ENCODE measurements at regions not wholly inside any gene's neighbourhood (a gene's known extent, or its start where the extent isn't known, plus 50 kb on each side); places are given as distances from the start of the nearest gene placed in this dataset.

GRCh38 chr17:14871921-14872320 is 393.2 kb downstream of the PMP22 start:
- H3K4me3 ChIP-seq (ENCODE audit: low read depth, low read length): no peak overlapping the region
- TF ChIP-seq CTCF (IDR thresholded peaks at IDR 0.05; ENCODE audit: low read depth, low read length): no peak

GRCh38 chr17:14866266-14866665 is 398.9 kb downstream of the PMP22 start:
- H3K4me3 ChIP-seq (ENCODE audit: low read depth, low read length): no peak overlapping the region
- TF ChIP-seq CTCF (IDR thresholded peaks at IDR 0.05; ENCODE audit: low read depth, low read length): no peak

GRCh38 chr17:14864127-14864526 is 401.0 kb downstream of the PMP22 start:
- no peak for TF ChIP-seq CTCF (IDR thresholded peaks at IDR 0.05; ENCODE audit: low read depth, low read length)
- H3K4me3 ChIP-seq (ENCODE audit: low read depth, low read length): no peak overlapping the region

- TF ChIP-seq CTCF (IDR thresholded peaks at IDR 0.05; ENCODE audit: low read depth, low read length): no peak
- no peak overlapping the region for H3K4me3 ChIP-seq (ENCODE audit: low read depth, low read length)
Measured at GRCh38 chr17:14859542-14859941, 405.6 kb downstream of the PMP22 start.

GRCh38 chr17:14856176-14856575 is 408.9 kb downstream of the PMP22 start:
- TF ChIP-seq CTCF (IDR thresholded peaks at IDR 0.05; ENCODE audit: low read depth, low read length): no peak

GRCh38 chr17:14854691-14855090 is 410.4 kb downstream of the PMP22 start:
- no peak for TF ChIP-seq CTCF (IDR thresholded peaks at IDR 0.05; ENCODE audit: low read depth, low read length)
- H3K4me3 ChIP-seq (ENCODE audit: low read depth, low read length): no peak overlapping the region

More at GRCh38 chr17:14856176-14856575, 408.9 kb downstream of the PMP22 start:
- H3K4me3 ChIP-seq (ENCODE audit: low read depth, low read length): no peak overlapping the region

- no peak overlapping the region for H3K4me3 ChIP-seq (ENCODE audit: low read depth, low read length)
- TF ChIP-seq CTCF (IDR thresholded peaks at IDR 0.05; ENCODE audit: low read depth, low read length): no peak
Measured at GRCh38 chr17:14845591-14846281, 419.4 kb downstream of the PMP22 start.
